NB4 (cell line): ENCODE measurements at regions not wholly inside any gene's neighbourhood (a gene's known extent, or its start where the extent isn't known, plus 50 kb on each side); places are given as distances from the start of the nearest gene placed in this dataset.

Experiments
- CTCF ChIP-seq: IDR thresholded peaks from one replicate; pipeline ENCODE4 v1.5.1; 2012; ENCODE audit warnings: low read depth, low read length
- MAX ChIP-seq: IDR thresholded peaks from 2 replicates; pipeline ENCODE4 v1.6.1; 2011; ENCODE audit warnings: low read depth, low read length
- POLR2A ChIP-seq: IDR thresholded peaks from 2 replicates; pipeline ENCODE4 v1.6.1; 2011; ENCODE audit warnings: mild to moderate bottlenecking; ENCODE audit not compliant: insufficient read length; ENCODE audit errors: extremely low read depth

- TF ChIP-seq MAX, result no peak
- TF ChIP-seq CTCF, result no peak
- no peak for TF ChIP-seq POLR2A
These were observed 121.6 kb upstream of the SPACA1 start for GRCh38 chr6:87926072-87926471.
